Fibroblast of skin of right biceps (primary cell): ENCODE measurements at regions not wholly inside any gene's neighbourhood (a gene's known extent, or its start where the extent isn't known, plus 50 kb on each side); places are given as distances from the start of the nearest gene placed in this dataset.
A peak's percentile ranks its signal among the peaks of the same experiment; 100 is the strongest.

Experiments
- DNase-seq: peaks from one replicate; pipeline ENCODE4 v3.0.0-alpha.2; 2013

GRCh38 chr3:193938613-193939012, 197.3 kb upstream of the HES1 start:
- no peak for DNase-seq

GRCh38 chr3:193939527-193939926, 196.4 kb upstream of the HES1 start:
- no peak for DNase-seq

GRCh38 chr3:193940526-193940925, 195.4 kb upstream of the HES1 start:
- no peak for DNase-seq

GRCh38 chr3:193941486-193941885, 194.5 kb upstream of the HES1 start:
- no peak for DNase-seq

- DNase-seq: no peak
Measured at GRCh38 chr3:193942516-193943055, 193.4 kb upstream of the HES1 start.

GRCh38 chr3:193943200-193943599, 192.7 kb upstream of the HES1 start:
- no peak for DNase-seq

GRCh38 chr3:193943851-193944517, 192.0 kb upstream of the HES1 start:
- DNase-seq: no peak

- DNase-seq: no peak
Measured at GRCh38 chr3:193944518-193944884, 191.4 kb upstream of the HES1 start.

- peak; percentile 17 for DNase-seq
Measured at GRCh38 chr3:193945143-193945542, 190.8 kb upstream of the HES1 start.

GRCh38 chr3:193946945-193947344, 189.0 kb upstream of the HES1 start:
- DNase-seq: no peak

- DNase-seq: no peak
Measured at GRCh38 chr3:193947596-193947995, 188.4 kb upstream of the HES1 start.

GRCh38 chr3:193948459-193948858, 187.5 kb upstream of the HES1 start:
- DNase-seq: no peak

- no peak for DNase-seq
Measured at GRCh38 chr3:193951859-193952258, 184.1 kb upstream of the HES1 start.

- DNase-seq: no peak
Measured at GRCh38 chr3:193954752-193955151, 181.2 kb upstream of the HES1 start.

- no peak for DNase-seq
Measured at GRCh38 chr3:193955719-193956118, 180.2 kb upstream of the HES1 start.

GRCh38 chr3:193959861-193960260, 176.1 kb upstream of the HES1 start:
- no peak for DNase-seq

GRCh38 chr3:193960487-193961274, 175.3 kb upstream of the HES1 start:
- DNase-seq: peak; percentile 38

GRCh38 chr3:193962986-193963685, 172.8 kb upstream of the HES1 start:
- peak; percentile 54 for DNase-seq

GRCh38 chr3:193963808-193964516, 172.0 kb upstream of the HES1 start:
- no peak for DNase-seq

GRCh38 chr3:193964517-193964880, 171.4 kb upstream of the HES1 start:
- no peak for DNase-seq

GRCh38 chr3:193968380-193968974, 167.5 kb upstream of the HES1 start:
- DNase-seq: no peak

GRCh38 chr3:193970131-193970772, 165.7 kb upstream of the HES1 start:
- peak; percentile 51 for DNase-seq
